ENCODE measurements at regions not wholly inside any gene's neighbourhood (a gene's known extent, or its start where the extent isn't known, plus 50 kb on each side); places are given as distances from the start of the nearest gene placed in this dataset.
"Not testable (repeated sequence)": the region's sequence is repeated elsewhere in the genome, so short reads cannot be mapped to it uniquely, and the experiment has no call there.

DNA sequence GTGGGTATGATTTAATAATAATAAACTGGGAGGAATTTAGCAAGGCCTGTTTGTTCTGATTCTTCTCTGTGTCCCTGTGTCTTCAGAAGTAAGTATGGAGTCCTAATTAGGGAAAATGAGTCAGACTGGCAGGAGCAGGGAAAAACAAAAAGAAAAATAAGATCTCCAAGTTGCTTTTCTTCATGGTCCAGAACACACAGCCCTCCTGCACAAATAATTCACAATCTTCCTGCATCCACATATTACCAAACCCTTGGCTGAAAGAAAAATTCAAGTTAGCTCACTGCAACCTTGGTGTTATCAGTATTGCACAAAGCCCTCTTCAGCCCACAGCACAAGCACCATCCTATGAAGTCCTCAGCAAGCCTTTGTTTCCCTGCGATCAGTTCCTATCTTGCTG is 142.0 kb upstream of the LAMA2 start:
- no peak for DNase-seq (ENCODE audit: low spot score)
- intact Hi-C loops (cut with DNase I): no loop called here

- DNase-seq (ENCODE audit: low spot score): no peak
- intact Hi-C loops (cut with DNase I): loop anchor here in 1 of 2 donors (10.0 kb wide), 1 partner anchor 364 kb away; no protein-coding TSS in a partner anchor
Measured at GRCh38 chr6:128739112-128739511, 143.8 kb upstream of the LAMA2 start.

- intact Hi-C loops (cut with DNase I): loop anchor here in 1 of 2 donors (10.0 kb wide), 1 partner anchor 363 kb away; no protein-coding TSS in a partner anchor
- no peak for DNase-seq (ENCODE audit: low spot score)
Measured at GRCh38 chr6:128738112-128738511, 144.8 kb upstream of the LAMA2 start.

- DNase-seq (ENCODE audit: low spot score): no peak
- intact Hi-C loops (cut with DNase I): loop anchor here in 1 of 2 donors (10.0 kb wide), 1 partner anchor 362 kb away; no protein-coding TSS in a partner anchor
Measured at GRCh38 chr6:128736780-128737179, 146.2 kb upstream of the LAMA2 start.

DNA sequence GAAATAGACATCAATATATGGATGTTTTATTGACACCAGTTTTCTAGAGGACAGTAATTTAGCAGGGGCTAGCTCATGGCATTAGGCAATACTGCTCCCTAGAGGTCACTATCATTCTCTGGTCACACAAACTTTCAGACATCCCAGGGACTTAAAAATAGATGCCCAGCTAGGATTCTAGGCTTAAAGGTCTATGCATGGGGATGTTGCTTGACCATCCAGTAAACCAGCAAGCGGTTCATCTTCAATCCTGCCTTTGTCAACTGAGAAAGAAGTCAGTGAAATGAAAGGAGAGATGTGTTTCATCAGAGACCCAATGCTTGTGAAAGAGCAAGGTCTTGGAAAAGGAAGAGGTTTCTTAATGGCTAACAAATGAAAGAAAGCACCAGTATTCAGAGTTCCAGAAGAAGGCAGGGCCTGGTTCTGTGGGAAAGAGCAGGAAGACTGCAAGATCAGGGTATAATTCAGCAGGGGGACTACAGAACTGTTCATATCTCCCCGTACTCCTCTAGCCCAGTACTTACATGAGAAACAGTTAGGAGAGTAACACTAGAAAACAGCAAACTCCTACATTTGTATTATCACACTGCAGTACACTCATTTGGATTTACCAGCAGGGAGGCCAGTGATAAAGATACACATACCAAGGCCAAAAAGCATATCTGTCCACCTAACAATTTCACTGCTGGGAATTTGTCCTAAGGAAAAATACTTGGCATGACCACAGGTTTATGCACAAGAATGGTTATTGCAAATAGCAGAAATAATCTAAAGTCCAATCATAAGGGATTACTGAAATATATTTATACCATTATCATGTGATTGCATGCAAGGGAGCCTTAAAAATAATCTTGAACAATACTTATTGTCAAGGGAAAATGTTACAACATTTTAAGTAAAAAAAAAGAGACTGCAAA is 151.4 kb upstream of the LAMA2 start:
- intact Hi-C loops (cut with DNase I): loop anchor here in 1 of 2 donors (10.0 kb wide), 1 partner anchor 357 kb away; no protein-coding TSS in a partner anchor
- DNase-seq (ENCODE audit: low spot score): no peak

GRCh38 chr6:128727500-128727899 is 155.4 kb upstream of the LAMA2 start:
- intact Hi-C loops (cut with DNase I): no loop called here
- no peak for DNase-seq (ENCODE audit: low spot score)

DNA sequence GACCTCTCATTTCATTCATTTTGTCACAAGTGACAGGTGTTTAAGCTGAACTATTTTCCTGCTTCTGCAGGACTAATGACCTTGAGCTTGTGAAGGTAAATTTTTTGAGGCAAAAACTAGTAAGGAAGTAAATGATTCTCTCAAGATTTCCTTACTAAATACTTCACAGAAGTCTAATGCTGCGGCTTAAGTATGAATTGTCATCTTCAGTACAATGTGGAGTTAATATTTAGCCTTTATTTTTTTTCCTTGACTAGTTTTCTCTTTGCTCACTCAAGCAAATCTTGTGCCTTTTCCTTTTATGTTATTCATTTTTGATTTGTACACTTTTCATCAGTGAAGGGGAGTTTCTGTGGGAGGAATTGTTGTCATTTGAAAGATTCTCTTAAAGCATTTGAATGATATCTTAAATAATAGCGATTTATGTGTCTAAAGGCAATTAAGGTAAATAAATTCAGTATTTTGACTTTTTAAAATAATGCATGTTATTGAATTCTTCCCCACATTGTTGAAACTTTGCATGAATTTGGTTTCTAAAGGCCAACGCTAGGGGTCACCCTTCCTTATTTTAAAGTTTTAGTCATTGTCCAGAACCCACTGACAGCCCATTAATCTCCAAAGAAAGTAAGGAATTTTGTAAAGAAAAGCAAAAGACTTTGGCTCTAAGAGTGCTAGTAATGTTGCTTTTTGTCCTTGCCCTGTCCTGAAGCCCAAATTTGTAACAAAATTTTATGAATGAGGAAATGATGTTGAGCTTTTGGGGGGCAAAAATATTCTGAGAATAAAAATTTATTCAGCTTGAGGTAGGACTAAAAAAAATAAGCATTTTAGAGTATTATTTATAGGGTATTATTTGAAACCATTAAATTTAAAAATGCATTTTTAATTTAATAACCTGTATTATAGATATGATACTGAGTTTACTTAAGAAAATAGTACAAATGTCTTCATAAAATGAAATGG is 157.4 kb upstream of the LAMA2 start:
- DNase-seq (ENCODE audit: low spot score): no peak

GRCh38 chr6:128724738-128725137 is 158.2 kb upstream of the LAMA2 start:
- intact Hi-C loops (cut with DNase I): no loop called here

More for the DNA sequence above, 157.4 kb upstream of the LAMA2 start:
- intact Hi-C loops (cut with DNase I): no loop called here

DNA sequence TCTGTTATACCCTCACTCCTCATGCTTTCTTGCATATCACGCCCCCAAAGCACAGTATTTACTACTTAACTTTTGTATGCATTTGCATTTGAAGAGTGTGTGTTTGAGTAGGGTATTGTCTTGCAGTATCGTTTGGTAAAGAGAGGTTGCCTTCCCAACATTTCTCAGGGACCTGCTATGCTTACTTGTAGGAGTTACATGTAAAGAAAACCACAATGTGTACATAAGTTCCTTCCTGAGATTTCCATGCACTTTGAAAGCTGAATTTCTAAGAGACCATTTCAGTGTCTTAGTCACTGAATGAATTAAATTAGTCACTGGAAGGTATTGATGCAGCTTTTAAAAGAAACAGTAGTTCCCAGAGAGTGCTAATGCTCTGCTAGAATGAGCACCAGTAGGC is 159.3 kb upstream of the LAMA2 start:
- no peak for DNase-seq (ENCODE audit: low spot score)
- intact Hi-C loops (cut with DNase I): no loop called here

More at GRCh38 chr6:128724738-128725137, 158.2 kb upstream of the LAMA2 start:
- DNase-seq (ENCODE audit: low spot score): no peak

- intact Hi-C loops (cut with DNase I): no loop called here
Measured at GRCh38 chr6:128720891-128721290, 162.0 kb upstream of the LAMA2 start.

GRCh38 chr6:128719786-128720185 is 163.2 kb upstream of the LAMA2 start:
- intact Hi-C loops (cut with DNase I): no loop called here
- DNase-seq (ENCODE audit: low spot score): no peak

More at GRCh38 chr6:128720891-128721290, 162.0 kb upstream of the LAMA2 start:
- no peak for DNase-seq (ENCODE audit: low spot score)

- intact Hi-C loops (cut with DNase I): no loop called here
- no peak for DNase-seq (ENCODE audit: low spot score)
Measured at GRCh38 chr6:128713461-128713860, 169.5 kb upstream of the LAMA2 start.

DNA sequence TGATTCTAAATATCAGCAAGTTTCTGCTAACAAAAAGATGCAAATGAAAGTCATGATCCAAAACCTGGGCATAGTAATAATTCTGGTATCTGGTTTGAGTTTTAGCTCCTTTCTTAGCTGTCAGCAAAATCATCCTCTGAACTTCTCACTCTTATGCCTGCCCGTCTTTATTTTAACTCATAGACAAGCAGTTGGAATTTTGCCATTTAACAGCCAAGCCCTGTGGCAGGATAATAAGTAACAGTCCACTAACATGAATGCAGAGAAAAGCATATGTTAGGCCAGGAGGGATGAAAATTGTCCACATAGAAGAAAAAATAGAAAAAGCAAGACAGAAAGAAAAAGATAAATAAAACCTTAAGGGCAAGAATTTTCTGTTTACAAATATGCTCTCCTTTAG is 170.0 kb upstream of the LAMA2 start:
- no peak for DNase-seq (ENCODE audit: low spot score)
- intact Hi-C loops (cut with DNase I): no loop called here

- intact Hi-C loops (cut with DNase I): no loop called here
- DNase-seq (ENCODE audit: low spot score): no peak
Measured at GRCh38 chr6:128711149-128711548, 171.8 kb upstream of the LAMA2 start.

DNA sequence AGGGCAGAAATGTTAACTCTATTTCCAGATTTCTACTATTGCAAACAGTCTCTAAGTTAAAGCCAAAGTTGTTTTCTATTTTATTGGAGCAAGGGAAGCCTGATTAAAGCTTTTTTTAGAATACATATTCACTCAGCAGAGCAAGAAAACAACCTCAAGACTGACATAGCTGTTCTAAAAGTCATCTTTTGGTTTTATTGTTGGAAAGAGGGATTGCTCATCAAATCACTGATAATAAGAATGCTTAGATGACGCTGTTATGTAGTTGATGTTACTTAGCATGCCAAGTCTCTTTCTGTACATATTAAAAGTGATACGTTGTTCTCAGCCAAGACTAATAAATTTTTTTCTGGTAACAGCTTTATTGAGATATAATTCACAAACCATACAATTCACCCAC is 172.6 kb upstream of the LAMA2 start:
- intact Hi-C loops (cut with DNase I): no loop called here
- no peak for DNase-seq (ENCODE audit: low spot score)

GRCh38 chr6:128704601-128705000 is 178.3 kb upstream of the LAMA2 start:
- intact Hi-C loops (cut with DNase I): no loop called here

DNA sequence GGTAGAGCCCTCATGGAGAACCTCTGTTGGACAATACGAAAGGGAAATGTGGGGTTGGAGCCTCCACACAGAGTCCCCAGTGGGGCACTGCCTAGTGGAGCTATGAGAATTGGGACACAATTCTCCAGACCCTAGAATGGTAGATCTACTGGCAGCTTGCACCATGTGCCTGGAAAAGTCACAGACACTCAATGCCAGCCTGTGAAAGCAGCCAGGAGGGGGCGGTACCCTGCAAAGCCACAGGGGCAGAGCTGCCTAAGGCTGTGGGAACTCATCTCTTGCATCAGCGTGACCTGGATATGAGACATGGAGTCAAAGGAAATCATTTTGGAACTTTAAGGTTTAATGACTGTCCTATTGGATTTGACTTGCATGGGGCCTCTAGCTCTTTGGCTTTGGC is 179.1 kb upstream of the LAMA2 start:
- intact Hi-C loops (cut with DNase I); DNase-seq (ENCODE audit: low spot score): not testable (repeated sequence)

More at GRCh38 chr6:128704601-128705000, 178.3 kb upstream of the LAMA2 start:
- DNase-seq (ENCODE audit: low spot score): no peak

DNA sequence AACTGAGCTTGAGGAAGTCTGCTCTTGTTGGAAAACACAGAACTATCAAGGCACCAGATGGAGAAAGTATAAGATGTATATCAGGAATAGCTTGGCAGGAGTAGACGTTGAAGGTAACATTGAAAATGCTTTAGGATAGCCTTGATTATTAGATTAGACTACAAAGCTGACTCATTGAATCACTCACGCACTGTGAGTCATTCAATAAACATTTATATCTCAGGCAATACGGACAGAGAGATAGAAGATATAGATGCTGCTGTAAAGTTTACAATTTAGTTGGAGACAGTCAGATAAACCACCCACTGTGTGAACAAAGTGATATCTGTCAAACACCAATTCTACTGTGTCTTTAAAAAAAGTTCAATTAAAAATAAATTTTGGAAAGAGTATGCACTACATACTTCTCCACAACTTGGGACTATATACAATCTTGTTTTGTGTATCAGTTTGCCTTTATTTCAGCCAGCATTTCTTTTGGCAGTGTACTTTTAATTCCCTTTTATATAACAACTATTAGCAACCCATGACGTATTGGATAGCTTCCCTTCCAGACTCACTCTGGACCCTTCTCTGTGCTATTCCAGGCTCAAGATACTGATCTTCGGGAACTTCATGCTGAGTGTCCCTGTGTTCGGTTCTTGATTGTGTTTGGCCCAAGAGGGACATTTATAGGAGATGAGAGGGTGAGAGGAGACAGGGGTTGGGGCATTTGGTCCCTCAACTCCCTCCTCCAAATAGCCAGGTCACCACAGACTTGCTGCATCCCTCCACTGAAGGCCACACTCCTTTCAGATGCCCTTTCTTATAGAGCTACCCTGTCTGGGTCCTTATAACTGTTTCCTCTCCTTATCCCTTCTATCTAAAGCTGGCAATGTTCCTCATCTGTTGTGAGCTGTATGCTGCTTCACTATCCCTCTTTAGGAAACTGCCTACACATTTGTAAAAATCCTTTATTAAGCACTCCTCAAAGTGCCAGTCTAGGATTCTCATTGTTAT is 176.6 kb upstream of the PTPRK start:
- intact Hi-C loops (cut with DNase I): no loop called here
- no peak for DNase-seq (ENCODE audit: low spot score)
